ENCODE measurements at regions not wholly inside any gene's neighbourhood (a gene's known extent, or its start where the extent isn't known, plus 50 kb on each side); places are given as distances from the start of the nearest gene placed in this dataset.

GRCh38 chr2:122237450-122237849 is 482.0 kb downstream of the TSN start:
- peaks cover 0 to 7% (median 1%) of the 10 kb centered on the region in 10 experiments; a peak in 3 of 20 replicates for H3K4me1 ChIP-seq
- no peak overlapping the region for H3K4me2 ChIP-seq
- H3K9ac ChIP-seq = no peak overlapping the region
- no peaks in the 10 kb centered on the region; a peak in 1 of 22 replicates for H4K20me1 ChIP-seq
- no peak overlapping the region for H3K4me3 ChIP-seq
- no peaks in the 10 kb centered on the region for H3K9me3 ChIP-seq (replicated peaks in 1 of 11)
- H3K27ac ChIP-seq = no peak overlapping the region
- H3K27me3 ChIP-seq = no peaks in the 10 kb centered on the region
- H3K36me3 ChIP-seq = no peaks in the 10 kb centered on the region
- no peak for TF ChIP-seq Cebpa-rat (IDR thresholded peaks at IDR 0.05)

- H3K4me3 ChIP-seq = no peak overlapping the region
- H3K9ac ChIP-seq = no peak overlapping the region
- no peaks in the 10 kb centered on the region for H3K9me3 ChIP-seq (replicated peaks in 1 of 11)
- H3K27ac ChIP-seq = no peak overlapping the region
- no peaks in the 10 kb centered on the region for H3K36me3 ChIP-seq
- peaks cover 0 to 7% (median 1%) of the 10 kb centered on the region in 10 experiments; a peak in 3 of 20 replicates for H3K4me1 ChIP-seq
- H4K20me1 ChIP-seq = no peaks in the 10 kb centered on the region; a peak in 1 of 22 replicates
- H3K27me3 ChIP-seq = no peaks in the 10 kb centered on the region
- no peak for TF ChIP-seq Cebpa-rat (IDR thresholded peaks at IDR 0.05)
- no peak overlapping the region for H3K4me2 ChIP-seq
Observed at GRCh38 chr2:122238006-122238559, 482.6 kb downstream of the TSN start.

- H3K4me2 ChIP-seq = no peak overlapping the region
- no peaks in the 10 kb centered on the region for H3K9me3 ChIP-seq (replicated peaks in 1 of 11)
- H3K4me1 ChIP-seq = peaks cover 0 to 7% (median 1%) of the 10 kb centered on the region in 10 experiments; a peak in 3 of 20 replicates
- no peak overlapping the region for H3K27ac ChIP-seq
- no peaks in the 10 kb centered on the region for H3K27me3 ChIP-seq
- TF ChIP-seq Cebpa-rat (IDR thresholded peaks at IDR 0.05) = no peak
- no peaks in the 10 kb centered on the region; a peak in 1 of 22 replicates for H4K20me1 ChIP-seq
- H3K4me3 ChIP-seq = no peak overlapping the region
- H3K9ac ChIP-seq = no peak overlapping the region
- H3K36me3 ChIP-seq = no peaks in the 10 kb centered on the region
Observed at GRCh38 chr2:122239440-122239839, 484.0 kb downstream of the TSN start.

- H3K4me3 ChIP-seq = no peak overlapping the region
- peaks cover 0 to 5% (median 0%) of the 10 kb centered on the region in 10 experiments; a peak in 1 of 20 replicates for H3K4me1 ChIP-seq
- no peaks in the 10 kb centered on the region for H3K27me3 ChIP-seq
- no peaks in the 10 kb centered on the region for H3K36me3 ChIP-seq
- H4K20me1 ChIP-seq = no peaks in the 10 kb centered on the region
- H3K9me3 ChIP-seq (replicated peaks in 1 of 11) = no peaks in the 10 kb centered on the region
- H3K27ac ChIP-seq = no peak overlapping the region
- H3K4me2 ChIP-seq = no peak overlapping the region
- TF ChIP-seq Cebpa-rat (IDR thresholded peaks at IDR 0.05) = no peak
- H3K9ac ChIP-seq = no peak overlapping the region
Observed at GRCh38 chr2:122244598-122245229, 489.3 kb downstream of the TSN start.

- Histone ChIP-seq H3K27ac (no peak overlapping the region), H3K9me3 (replicated peaks in 1 of 11) (no peaks in the 10 kb centered on the region), H3K36me3 (no peaks in the 10 kb centered on the region), H3K4me3 (no peak overlapping the region), H3K4me1 (no peaks in the 10 kb centered on the region), H3K9ac (no peak overlapping the region), H3K27me3 (no peaks in the 10 kb centered on the region), H3K4me2 (no peak overlapping the region), H4K20me1 (no peaks in the 10 kb centered on the region)
- no peak for TF ChIP-seq Cebpa-rat (IDR thresholded peaks at IDR 0.05)
Observed at GRCh38 chr2:122249673-122250072, 494.2 kb downstream of the TSN start.

- TF ChIP-seq Cebpa-rat (IDR thresholded peaks at IDR 0.05) = no peak
- Histone ChIP-seq H3K27me3 (no peaks in the 10 kb centered on the region), H3K4me1 (no peaks in the 10 kb centered on the region), H3K9me3 (replicated peaks in 1 of 11) (no peaks in the 10 kb centered on the region), H3K4me3 (no peak overlapping the region), H3K4me2 (no peak overlapping the region), H3K36me3 (no peaks in the 10 kb centered on the region), H4K20me1 (no peaks in the 10 kb centered on the region), H3K27ac (no peak overlapping the region), H3K9ac (no peak overlapping the region)
Observed at GRCh38 chr2:122251158-122251557, 495.7 kb downstream of the TSN start.

GRCh38 chr2:122251566-122251965 is 496.1 kb downstream of the TSN start:
- H3K4me2 ChIP-seq = no peak overlapping the region
- H3K4me3 ChIP-seq = no peak overlapping the region
- TF ChIP-seq Cebpa-rat (IDR thresholded peaks at IDR 0.05) = no peak
- H3K27ac ChIP-seq = no peak overlapping the region
- H3K36me3 ChIP-seq = no peaks in the 10 kb centered on the region
- H3K9ac ChIP-seq = no peak overlapping the region
- H3K27me3 ChIP-seq = no peaks in the 10 kb centered on the region
- H3K4me1 ChIP-seq = no peaks in the 10 kb centered on the region
- H3K9me3 ChIP-seq (replicated peaks in 1 of 11) = no peaks in the 10 kb centered on the region
- no peaks in the 10 kb centered on the region for H4K20me1 ChIP-seq

GRCh38 chr2:122255924-122256323 is 500.5 kb downstream of the TSN start:
- Histone ChIP-seq H3K4me1 (0 out of 20 replicates have a peak, but pooled peaks cover 0 to 5% (median 0%) of the 10 kb centered on the region in 10 experiments), H3K9me3 (replicated peaks in 1 of 11) (no peaks in the 10 kb centered on the region), H3K36me3 (no peaks in the 10 kb centered on the region), H3K27me3 (no peaks in the 10 kb centered on the region), H3K4me2 (no peak overlapping the region), H3K27ac (no peak overlapping the region), H3K4me3 (no peak overlapping the region), H3K9ac (no peak overlapping the region), H4K20me1 (no peaks in the 10 kb centered on the region)
- no peak for TF ChIP-seq Cebpa-rat (IDR thresholded peaks at IDR 0.05)

- H3K9me3 ChIP-seq (replicated peaks in 1 of 11) = no peaks in the 10 kb centered on the region
- H3K27me3 ChIP-seq = no peaks in the 10 kb centered on the region
- H3K4me1 ChIP-seq = 0 out of 20 replicates have a peak, but pooled peaks cover 0 to 5% (median 0%) of the 10 kb centered on the region in 10 experiments
- TF ChIP-seq Cebpa-rat (IDR thresholded peaks at IDR 0.05) = no peak
- H4K20me1 ChIP-seq = no peaks in the 10 kb centered on the region
- no peak overlapping the region for H3K27ac ChIP-seq
- H3K9ac ChIP-seq = no peak overlapping the region
- H3K4me2 ChIP-seq = 0 out of 22 replicates have a peak overlapping the region, but pooled peaks of 1 of the 11 experiments have one; percentile 13
- H3K36me3 ChIP-seq = no peaks in the 10 kb centered on the region
- no peak overlapping the region for H3K4me3 ChIP-seq
Observed at GRCh38 chr2:122261911-122262310, 506.5 kb downstream of the TSN start.

- H3K4me1 ChIP-seq = no peaks in the 10 kb centered on the region
- H3K4me2 ChIP-seq = no peak overlapping the region
- no peak overlapping the region for H3K9ac ChIP-seq
- no peaks in the 10 kb centered on the region for H3K27me3 ChIP-seq
- H3K4me3 ChIP-seq = no peak overlapping the region
- TF ChIP-seq Cebpa-rat (IDR thresholded peaks at IDR 0.05) = no peak
- no peaks in the 10 kb centered on the region for H3K9me3 ChIP-seq (replicated peaks in 1 of 11)
- H4K20me1 ChIP-seq = no peaks in the 10 kb centered on the region
- H3K36me3 ChIP-seq = no peaks in the 10 kb centered on the region
- no peak overlapping the region for H3K27ac ChIP-seq
Observed at GRCh38 chr2:122263746-122264145, 508.3 kb downstream of the TSN start.

Measured in BLaER1 treated with 17β-estradiol and CSF1 and Interleukin-3, amounts not matched to agents 10 nM and 100 nM (cell line).